Colonic mucosa (tissue), 4 donors: ENCODE measurements at regions not wholly inside any gene's neighbourhood (a gene's known extent, or its start where the extent isn't known, plus 50 kb on each side); places are given as distances from the start of the nearest gene placed in this dataset.

ENCODE experiments used
- DNase-seq: peaks from one replicate; pipeline ENCODE4 v3.0.0-alpha.2; 2020
- H3K27ac ChIP-seq: fragments of 200-600 bp; one replicate; pipeline ENCODE4 v1.8.0; 2021
- H3K27me3 ChIP-seq: fragments of 200-600 bp; one replicate; pipeline ENCODE4 v1.8.0; 2021
- H3K36me3 ChIP-seq: fragments of 200-600 bp; one replicate; pipeline ENCODE4 v1.8.0; 2021
- H3K4me1 ChIP-seq: fragments of 200-600 bp; one replicate; pipeline ENCODE4 v1.8.0; 2021; ENCODE audit warnings: mild to moderate bottlenecking
- H3K4me3 ChIP-seq: fragments of 200-600 bp; one replicate; pipeline ENCODE4 v1.8.0; 2021
- H3K9ac ChIP-seq, 2 donors: one replicate each; pipeline ENCODE4 v1.7.0; 2013; ENCODE audit warnings: control low read depth in 2 of 2, low read depth in 2 of 2, low read length in 2 of 2
- H3K9me3 ChIP-seq: fragments of 200-600 bp; one replicate; pipeline ENCODE4 v1.8.0; 2021
- intact Hi-C: fragments of 100-400 bp; cut with DNase I; formaldehyde crosslinking; loops from one replicate; pipeline ENCODE4 v1.14.1; 2022
- TF ChIP-seq, protein P1 (sequence below): fragments of 200-600 bp; IDR thresholded peaks from one replicate; pipeline ENCODE4 v1.8.0; 2022; ENCODE audit warnings: antibody characterized with exemption, mild to moderate bottlenecking
- donor health status: healthy.
- donor health status: DM: no; HTN: no; CAD: no.
- donor health status: DM: no; HTN: no; CAD: no.

DNA sequence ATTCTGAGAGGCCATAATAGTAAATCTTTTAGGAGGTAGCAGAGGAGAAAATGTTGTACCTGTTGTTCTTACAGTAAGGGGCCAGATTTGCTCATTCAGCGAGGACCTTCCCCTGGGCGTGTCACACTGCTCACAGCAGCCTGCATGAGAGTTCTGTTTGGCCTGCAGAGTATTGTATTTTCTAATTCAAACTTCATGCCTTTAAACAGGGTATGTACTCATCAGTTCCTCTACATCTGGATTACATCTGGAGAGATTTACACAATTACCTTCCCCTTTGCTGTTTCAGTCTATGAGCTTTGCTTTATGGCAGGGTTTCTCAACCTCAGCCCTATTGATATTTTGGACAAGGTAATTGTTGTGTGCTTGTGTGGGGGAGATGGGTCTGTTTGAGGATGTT is 170.9 kb upstream of the STK32A start:
- Histone ChIP-seq H3K4me3 (no peak overlapping the region), H3K9me3 (no peaks in the 10 kb centered on the region), H3K27me3 (no peaks in the 10 kb centered on the region), H3K27ac (no peak overlapping the region), H3K4me1 (no peaks in the 10 kb centered on the region), H3K36me3 (no peaks in the 10 kb centered on the region), H3K9ac (no peak overlapping the region)
- TF ChIP-seq, protein P1, sequence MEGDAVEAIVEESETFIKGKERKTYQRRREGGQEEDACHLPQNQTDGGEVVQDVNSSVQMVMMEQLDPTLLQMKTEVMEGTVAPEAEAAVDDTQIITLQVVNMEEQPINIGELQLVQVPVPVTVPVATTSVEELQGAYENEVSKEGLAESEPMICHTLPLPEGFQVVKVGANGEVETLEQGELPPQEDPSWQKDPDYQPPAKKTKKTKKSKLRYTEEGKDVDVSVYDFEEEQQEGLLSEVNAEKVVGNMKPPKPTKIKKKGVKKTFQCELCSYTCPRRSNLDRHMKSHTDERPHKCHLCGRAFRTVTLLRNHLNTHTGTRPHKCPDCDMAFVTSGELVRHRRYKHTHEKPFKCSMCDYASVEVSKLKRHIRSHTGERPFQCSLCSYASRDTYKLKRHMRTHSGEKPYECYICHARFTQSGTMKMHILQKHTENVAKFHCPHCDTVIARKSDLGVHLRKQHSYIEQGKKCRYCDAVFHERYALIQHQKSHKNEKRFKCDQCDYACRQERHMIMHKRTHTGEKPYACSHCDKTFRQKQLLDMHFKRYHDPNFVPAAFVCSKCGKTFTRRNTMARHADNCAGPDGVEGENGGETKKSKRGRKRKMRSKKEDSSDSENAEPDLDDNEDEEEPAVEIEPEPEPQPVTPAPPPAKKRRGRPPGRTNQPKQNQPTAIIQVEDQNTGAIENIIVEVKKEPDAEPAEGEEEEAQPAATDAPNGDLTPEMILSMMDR = no peak
- DNase-seq = no peak
- intact Hi-C loops = no loop called here

- intact Hi-C loops = no loop called here
- no peak overlapping the region for H3K4me3 ChIP-seq
- TF ChIP-seq, protein P1 = no peak
Measured at GRCh38 chr5:147065071-147065470, 169.8 kb upstream of the STK32A start.

GRCh38 chr5:147068998-147069397 is 165.8 kb upstream of the STK32A start:
- H3K4me1 ChIP-seq = no peaks in the 10 kb centered on the region
- intact Hi-C loops = no loop called here
- H3K9me3 ChIP-seq = no peaks in the 10 kb centered on the region
- TF ChIP-seq, protein P1 = no peak
- H3K27me3 ChIP-seq = no peaks in the 10 kb centered on the region
- H3K27ac ChIP-seq = no peak overlapping the region
- no peaks in the 10 kb centered on the region for H3K36me3 ChIP-seq
- no peak overlapping the region for H3K9ac ChIP-seq
- DNase-seq = no peak
- no peak overlapping the region for H3K4me3 ChIP-seq

More at GRCh38 chr5:147065071-147065470, 169.8 kb upstream of the STK32A start:
- Histone ChIP-seq H3K36me3 (no peaks in the 10 kb centered on the region), H3K9me3 (no peaks in the 10 kb centered on the region), H3K4me1 (no peaks in the 10 kb centered on the region), H3K27me3 (no peaks in the 10 kb centered on the region), H3K27ac (no peak overlapping the region), H3K9ac (no peak overlapping the region)
- no peak for DNase-seq

- TF ChIP-seq, protein P1 = no peak
Measured at GRCh38 chr5:147072622-147073021, 162.2 kb upstream of the STK32A start.

GRCh38 chr5:147073098-147073497 is 161.7 kb upstream of the STK32A start:
- TF ChIP-seq, protein P1 = no peak
- Histone ChIP-seq H3K36me3 (no peaks in the 10 kb centered on the region), H3K9me3 (no peaks in the 10 kb centered on the region), H3K4me3 (no peak overlapping the region), H3K27me3 (no peaks in the 10 kb centered on the region), H3K4me1 (no peaks in the 10 kb centered on the region), H3K9ac (no peak overlapping the region), H3K27ac (no peak overlapping the region)
- intact Hi-C loops = no loop called here
- no peak for DNase-seq

More at GRCh38 chr5:147072622-147073021, 162.2 kb upstream of the STK32A start:
- Histone ChIP-seq H3K36me3 (no peaks in the 10 kb centered on the region), H3K9ac (no peak overlapping the region), H3K4me3 (no peak overlapping the region), H3K4me1 (no peaks in the 10 kb centered on the region), H3K9me3 (no peaks in the 10 kb centered on the region), H3K27me3 (no peaks in the 10 kb centered on the region), H3K27ac (no peak overlapping the region)
- intact Hi-C loops = no loop called here
- no peak for DNase-seq

- no peak overlapping the region for H3K4me3 ChIP-seq
- no peaks in the 10 kb centered on the region for H3K27me3 ChIP-seq
- H3K9me3 ChIP-seq = no peaks in the 10 kb centered on the region
- intact Hi-C loops = no loop called here
- TF ChIP-seq, protein P1 = no peak
- no peak overlapping the region for H3K9ac ChIP-seq
- no peaks in the 10 kb centered on the region for H3K4me1 ChIP-seq
- H3K27ac ChIP-seq = no peak overlapping the region
- DNase-seq = no peak
- H3K36me3 ChIP-seq = no peaks in the 10 kb centered on the region
Measured at GRCh38 chr5:147075187-147075586, 159.6 kb upstream of the STK32A start.
